ENCODE measurements at regions not wholly inside any gene's neighbourhood (a gene's known extent, or its start where the extent isn't known, plus 50 kb on each side); places are given as distances from the start of the nearest gene placed in this dataset.

DNA sequence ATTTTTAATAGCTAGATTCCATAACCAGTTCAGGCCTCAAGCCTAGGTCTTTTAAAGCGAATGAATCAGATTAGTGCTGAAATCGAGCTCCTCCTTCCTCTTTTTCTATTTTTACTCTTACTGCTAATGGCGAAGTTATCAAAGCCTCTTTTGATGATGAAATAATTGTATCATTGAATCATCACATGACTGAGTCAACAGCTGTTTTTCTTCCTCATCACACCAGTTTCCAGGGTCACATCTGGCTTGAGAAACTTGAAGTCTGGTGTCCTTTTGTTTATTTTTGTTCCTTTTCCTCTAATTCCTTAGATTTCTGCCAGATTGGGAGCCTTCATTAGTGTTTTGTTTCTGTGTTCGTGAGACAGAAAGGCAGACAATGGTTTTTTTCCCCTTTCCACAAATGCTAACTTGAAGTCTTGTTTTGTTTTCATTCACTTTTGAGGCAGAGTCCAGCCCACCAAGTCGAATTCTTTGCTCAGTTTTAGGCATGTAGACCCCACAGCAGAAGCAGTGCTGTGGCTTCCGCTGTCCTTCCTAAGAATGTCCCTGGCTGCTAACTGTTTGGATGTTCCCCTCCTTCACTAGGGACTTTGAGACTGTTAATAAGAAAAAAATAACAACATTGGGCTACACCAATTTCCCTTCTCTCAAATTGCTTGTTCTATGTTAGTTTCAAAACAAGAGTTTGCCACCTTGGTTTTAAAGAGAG is 51.9 kb upstream of the FMOD start:
- TF ChIP-seq CTCF (IDR thresholded peaks at IDR 0.05; ENCODE audit: extremely low read depth in 1 of 2, insufficient read depth in 1 of 2, low read depth in 1 of 2, low read length in 2 of 2) (no peak), POLR2A (IDR thresholded peaks at IDR 0.05; ENCODE audit: low read depth, low read length) (no peak)

All from endothelial cell of umbilical vein (primary cell).